Central memory CD8-positive, alpha-beta T cell (primary cell): ENCODE measurements at regions not wholly inside any gene's neighbourhood (a gene's known extent, or its start where the extent isn't known, plus 50 kb on each side); places are given as distances from the start of the nearest gene placed in this dataset.
"Not testable (repeated sequence)": the region's sequence is repeated elsewhere in the genome, so short reads cannot be mapped to it uniquely, and the experiment has no call there.

Experiments used
- ATAC-seq: fragments of 150-1000 bp; cut with Tn5 transposase; replicated peaks from 2 replicates; pipeline ENCODE4 v1.10.0; 2022; ENCODE audit warnings: mild to moderate bottlenecking, moderate FRiP score, moderate number of reproducible peaks; ENCODE audit not compliant: poor library complexity, severe bottlenecking; ENCODE audit errors: extremely low read depth
- DNase-seq, 2 donors: peaks; one replicate each; pipeline ENCODE4 v3.0.0; 2021; ENCODE audit warnings: low spot score in 2 of 2
- H3K27ac Mint-ChIP-seq: one replicate; pipeline ENCODE4 v1.8.0; 2022; ENCODE audit warnings: low read depth, mild to moderate bottlenecking, moderate library complexity, mixed read lengths
- H3K27me3 Mint-ChIP-seq: one replicate; pipeline ENCODE4 v1.8.0; 2022; ENCODE audit warnings: mixed read lengths
- H3K36me3 Mint-ChIP-seq: one replicate; pipeline ENCODE4 v1.8.0; 2022; ENCODE audit warnings: mild to moderate bottlenecking, moderate library complexity, mixed read lengths; ENCODE audit not compliant: insufficient read depth
- H3K4me1 Mint-ChIP-seq: one replicate; pipeline ENCODE4 v1.8.0; 2022; ENCODE audit warnings: mixed read lengths
- H3K4me3 Mint-ChIP-seq: one replicate; pipeline ENCODE4 v1.8.0; 2022; ENCODE audit warnings: mild to moderate bottlenecking, moderate library complexity, mixed read lengths
- H3K9me3 Mint-ChIP-seq: one replicate; pipeline ENCODE4 v1.8.0; 2022; ENCODE audit warnings: mixed read lengths

- H3K4me3 Mint-ChIP-seq, H3K36me3 Mint-ChIP-seq, H3K9me3 Mint-ChIP-seq, DNase-seq, H3K27me3 Mint-ChIP-seq, H3K4me1 Mint-ChIP-seq, ATAC-seq, H3K27ac Mint-ChIP-seq: not testable (repeated sequence)
Measured at GRCh38 chrX:9377216-9377615, 87.6 kb upstream of the TBL1X start.

- Mint-ChIP-seq H3K27ac (no peak overlapping the region), H3K4me1 (peaks cover 16% of the 10 kb centered on the region), H3K36me3 (no peaks in the 10 kb centered on the region), H3K4me3 (no peak overlapping the region), H3K27me3 (no peaks in the 10 kb centered on the region), H3K9me3 (no peaks in the 10 kb centered on the region)
- ATAC-seq (no peak), DNase-seq (no peak)
Measured at GRCh38 chrX:9378980-9379696, 85.7 kb upstream of the TBL1X start.

GRCh38 chrX:9379697-9380551 is 84.9 kb upstream of the TBL1X start:
- no peak for DNase-seq
- no peak overlapping the region for H3K4me3 Mint-ChIP-seq
- no peak for ATAC-seq
- H3K4me1 Mint-ChIP-seq: peaks cover 16% of the 10 kb centered on the region
- H3K36me3 Mint-ChIP-seq: no peaks in the 10 kb centered on the region
- no peak overlapping the region for H3K27ac Mint-ChIP-seq
- no peaks in the 10 kb centered on the region for H3K9me3 Mint-ChIP-seq
- no peaks in the 10 kb centered on the region for H3K27me3 Mint-ChIP-seq

GRCh38 chrX:9383655-9384054 is 81.2 kb upstream of the TBL1X start:
- no peak for DNase-seq
- Mint-ChIP-seq H3K4me1 (peaks cover 16% of the 10 kb centered on the region), H3K4me3 (no peak overlapping the region), H3K9me3 (no peaks in the 10 kb centered on the region), H3K27ac (no peak overlapping the region), H3K27me3 (no peaks in the 10 kb centered on the region), H3K36me3 (no peaks in the 10 kb centered on the region)
- ATAC-seq: no peak

- no peak for ATAC-seq
- Mint-ChIP-seq H3K4me1 (peaks cover 6% of the 10 kb centered on the region), H3K4me3 (no peak overlapping the region), H3K9me3 (no peaks in the 10 kb centered on the region), H3K27me3 (no peaks in the 10 kb centered on the region), H3K36me3 (no peaks in the 10 kb centered on the region), H3K27ac (no peak overlapping the region)
- no peak for DNase-seq
Measured at GRCh38 chrX:9388450-9388849, 76.4 kb upstream of the TBL1X start.

GRCh38 chrX:9390121-9390520 is 74.7 kb upstream of the TBL1X start:
- ATAC-seq (no peak), DNase-seq (no peak)
- Mint-ChIP-seq H3K4me3 (no peak overlapping the region), H3K27ac (no peak overlapping the region), H3K4me1 (no peaks in the 10 kb centered on the region), H3K9me3 (no peaks in the 10 kb centered on the region), H3K27me3 (no peaks in the 10 kb centered on the region), H3K36me3 (no peaks in the 10 kb centered on the region)

- no peak for DNase-seq
- ATAC-seq: no peak
- Mint-ChIP-seq H3K27me3 (no peaks in the 10 kb centered on the region), H3K27ac (no peak overlapping the region), H3K36me3 (no peaks in the 10 kb centered on the region), H3K9me3 (no peaks in the 10 kb centered on the region), H3K4me3 (no peak overlapping the region), H3K4me1 (no peaks in the 10 kb centered on the region)
Measured at GRCh38 chrX:9390693-9391368, 74.0 kb upstream of the TBL1X start.

- no peaks in the 10 kb centered on the region for H3K27me3 Mint-ChIP-seq
- no peaks in the 10 kb centered on the region for H3K9me3 Mint-ChIP-seq
- H3K4me3 Mint-ChIP-seq: no peak overlapping the region
- no peak for DNase-seq
- H3K4me1 Mint-ChIP-seq: no peaks in the 10 kb centered on the region
- ATAC-seq: no peak
- no peaks in the 10 kb centered on the region for H3K36me3 Mint-ChIP-seq
- no peak overlapping the region for H3K27ac Mint-ChIP-seq
Measured at GRCh38 chrX:9392445-9392844, 72.4 kb upstream of the TBL1X start.

GRCh38 chrX:9393571-9393970 is 71.3 kb upstream of the TBL1X start:
- Mint-ChIP-seq H3K27ac (no peak overlapping the region), H3K27me3 (no peaks in the 10 kb centered on the region), H3K9me3 (no peaks in the 10 kb centered on the region), H3K4me1 (no peaks in the 10 kb centered on the region), H3K36me3 (no peaks in the 10 kb centered on the region), H3K4me3 (no peak overlapping the region)
- no peak for ATAC-seq
- no peak for DNase-seq

- ATAC-seq (no peak), DNase-seq (no peak)
- H3K36me3 Mint-ChIP-seq: no peaks in the 10 kb centered on the region
- H3K27me3 Mint-ChIP-seq: no peaks in the 10 kb centered on the region
- no peak overlapping the region for H3K4me3 Mint-ChIP-seq
- H3K4me1 Mint-ChIP-seq: no peaks in the 10 kb centered on the region
- H3K9me3 Mint-ChIP-seq: no peaks in the 10 kb centered on the region
- no peak overlapping the region for H3K27ac Mint-ChIP-seq
Measured at GRCh38 chrX:9394212-9394611, 70.6 kb upstream of the TBL1X start.

GRCh38 chrX:9396930-9397329 is 67.9 kb upstream of the TBL1X start:
- Mint-ChIP-seq H3K27ac (no peak overlapping the region), H3K9me3 (no peaks in the 10 kb centered on the region), H3K4me1 (no peaks in the 10 kb centered on the region), H3K27me3 (no peaks in the 10 kb centered on the region), H3K4me3 (no peak overlapping the region), H3K36me3 (no peaks in the 10 kb centered on the region)
- ATAC-seq: no peak
- DNase-seq: no peak

- no peak overlapping the region for H3K27ac Mint-ChIP-seq
- no peak for ATAC-seq
Measured at GRCh38 chrX:9401051-9401450, 63.8 kb upstream of the TBL1X start.

GRCh38 chrX:9403374-9403773 is 61.5 kb upstream of the TBL1X start:
- Mint-ChIP-seq H3K4me1 (no peaks in the 10 kb centered on the region), H3K9me3 (no peaks in the 10 kb centered on the region), H3K4me3 (no peak overlapping the region), H3K36me3 (peaks cover 2% of the 10 kb centered on the region), H3K27me3 (no peaks in the 10 kb centered on the region), H3K27ac (no peak overlapping the region)
- DNase-seq: no peak
- ATAC-seq: no peak

More at GRCh38 chrX:9401051-9401450, 63.8 kb upstream of the TBL1X start:
- H3K9me3 Mint-ChIP-seq: no peaks in the 10 kb centered on the region
- no peaks in the 10 kb centered on the region for H3K27me3 Mint-ChIP-seq
- no peaks in the 10 kb centered on the region for H3K4me1 Mint-ChIP-seq
- H3K36me3 Mint-ChIP-seq: peaks cover 2% of the 10 kb centered on the region
- no peak for DNase-seq
- H3K4me3 Mint-ChIP-seq: no peak overlapping the region
